ENCODE measurements at regions not wholly inside any gene's neighbourhood (a gene's known extent, or its start where the extent isn't known, plus 50 kb on each side); places are given as distances from the start of the nearest gene placed in this dataset.

GRCh38 chr4:34009951-34010350, 2234.4 kb downstream of the ARAP2 start:
- H2BK15ac ChIP-seq (ENCODE audit: low read depth, low read length) = no peak overlapping the region
- Mint-ChIP-seq H3K27me3 (ENCODE audit: low read depth) (no peaks in the 10 kb centered on the region), H3K27ac (no peak overlapping the region), H3K9me3 (no peaks in the 10 kb centered on the region), H3K4me3 (no peak overlapping the region), H3K36me3 (ENCODE audit: insufficient read depth in 1 of 3, low read depth in 3 of 3) (no peaks in the 10 kb centered on the region), H3K4me1 (no peaks in the 10 kb centered on the region)
- H3K79me1 ChIP-seq (ENCODE audit: insufficient read depth, low read depth, low read length, poor library complexity, severe bottlenecking) = no peaks in the 10 kb centered on the region
- no peak overlapping the region for H3K56ac ChIP-seq (ENCODE audit: insufficient read length, low read depth, low read length)
- no peak overlapping the region for H3K27ac ChIP-seq (ENCODE audit: insufficient read length, low read depth, low read length)
- H3K27me3 ChIP-seq (ENCODE audit: insufficient read depth, low read length) = no peaks in the 10 kb centered on the region
- no peak overlapping the region for H4K91ac ChIP-seq (ENCODE audit: insufficient read length, low read depth, low read length)
- H4K5ac ChIP-seq (ENCODE audit: insufficient read length, low read depth, low read length) = no peak overlapping the region
- H2BK120ac ChIP-seq (ENCODE audit: low read depth, low read length, poor library complexity, severe bottlenecking) = no peak overlapping the region
- H2AK5ac ChIP-seq (ENCODE audit: insufficient read length, low read length) = no peak overlapping the region
- no peak overlapping the region for H3K23ac ChIP-seq (ENCODE audit: insufficient read length, low read depth, low read length)
- H3K4me2 ChIP-seq (ENCODE audit: insufficient read depth, insufficient read length, low read length) = no peak overlapping the region
- no peak overlapping the region for H2BK20ac ChIP-seq (ENCODE audit: low read depth, low read length, poor library complexity, severe bottlenecking)
- no peak overlapping the region for H3K9ac ChIP-seq (ENCODE audit: extremely low read depth, insufficient read length, low read length)
- no peak overlapping the region for H2AFZ ChIP-seq (ENCODE audit: low read length)
- no CpG with 5 or more reads among the region's 1 CpG for WGBS (ENCODE audit: extremely low coverage, insufficient read length, low lambda C conversion rate)
- H2BK12ac ChIP-seq (ENCODE audit: insufficient read length, low read depth, low read length) = no peak overlapping the region
- no peaks in the 10 kb centered on the region for H3K9me3 ChIP-seq (ENCODE audit: control insufficient read depth, low read depth, low read length)
- no peaks in the 10 kb centered on the region for H3K4me1 ChIP-seq (ENCODE audit: insufficient read depth, low read length)
- H3K23me2 ChIP-seq (ENCODE audit: insufficient read length, low read depth, low read length, poor library complexity, severe bottlenecking) = no peaks in the 10 kb centered on the region
- no peak overlapping the region for H3K18ac ChIP-seq (ENCODE audit: insufficient read length, low read depth, low read length)
- TF ChIP-seq, protein P1, sequence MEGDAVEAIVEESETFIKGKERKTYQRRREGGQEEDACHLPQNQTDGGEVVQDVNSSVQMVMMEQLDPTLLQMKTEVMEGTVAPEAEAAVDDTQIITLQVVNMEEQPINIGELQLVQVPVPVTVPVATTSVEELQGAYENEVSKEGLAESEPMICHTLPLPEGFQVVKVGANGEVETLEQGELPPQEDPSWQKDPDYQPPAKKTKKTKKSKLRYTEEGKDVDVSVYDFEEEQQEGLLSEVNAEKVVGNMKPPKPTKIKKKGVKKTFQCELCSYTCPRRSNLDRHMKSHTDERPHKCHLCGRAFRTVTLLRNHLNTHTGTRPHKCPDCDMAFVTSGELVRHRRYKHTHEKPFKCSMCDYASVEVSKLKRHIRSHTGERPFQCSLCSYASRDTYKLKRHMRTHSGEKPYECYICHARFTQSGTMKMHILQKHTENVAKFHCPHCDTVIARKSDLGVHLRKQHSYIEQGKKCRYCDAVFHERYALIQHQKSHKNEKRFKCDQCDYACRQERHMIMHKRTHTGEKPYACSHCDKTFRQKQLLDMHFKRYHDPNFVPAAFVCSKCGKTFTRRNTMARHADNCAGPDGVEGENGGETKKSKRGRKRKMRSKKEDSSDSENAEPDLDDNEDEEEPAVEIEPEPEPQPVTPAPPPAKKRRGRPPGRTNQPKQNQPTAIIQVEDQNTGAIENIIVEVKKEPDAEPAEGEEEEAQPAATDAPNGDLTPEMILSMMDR (conservative IDR thresholded peaks at IDR 0.05) = no peak
- H2BK5ac ChIP-seq (ENCODE audit: insufficient read length, low read length) = no peak overlapping the region
- no peak overlapping the region for H3T11ph ChIP-seq (ENCODE audit: low read length)
- no peak for DNase-seq
- no peak overlapping the region for H3K4ac ChIP-seq (ENCODE audit: low read depth, low read length)
- H3K14ac ChIP-seq (ENCODE audit: insufficient read depth, low read length) = no peak overlapping the region
- no peaks in the 10 kb centered on the region for H3K79me2 ChIP-seq (ENCODE audit: insufficient read depth, low read length)
- H4K8ac ChIP-seq (replicated peaks; ENCODE audit: insufficient read length, low read depth, low read length) = no peak overlapping the region
- H4K20me1 ChIP-seq (ENCODE audit: control insufficient read depth, insufficient read depth, insufficient read length) = no peaks in the 10 kb centered on the region

Data from H9 (cell line).